Fibroblast of mammary gland (primary cell): ENCODE measurements at regions not wholly inside any gene's neighbourhood (a gene's known extent, or its start where the extent isn't known, plus 50 kb on each side); places are given as distances from the start of the nearest gene placed in this dataset.

Experiments
- DNase-seq: peaks from one replicate; pipeline ENCODE4 v3.0.0-alpha.2; 2010; ENCODE audit warnings: low read depth
- H3K4me3 ChIP-seq: 2 replicates; pipeline ENCODE4 v1.5.1; 2011; ENCODE audit warnings: low read depth, mild to moderate bottlenecking, low read length, moderate library complexity; ENCODE audit not compliant: control insufficient read depth
- TF ChIP-seq, protein P1 (sequence below): conservative IDR thresholded peaks from 2 replicates; pipeline ENCODE4 v1.5.1; 2011; ENCODE audit warnings: low read depth, low read length, inconsistent platforms; ENCODE audit not compliant: control insufficient read depth, insufficient read depth

DNA sequence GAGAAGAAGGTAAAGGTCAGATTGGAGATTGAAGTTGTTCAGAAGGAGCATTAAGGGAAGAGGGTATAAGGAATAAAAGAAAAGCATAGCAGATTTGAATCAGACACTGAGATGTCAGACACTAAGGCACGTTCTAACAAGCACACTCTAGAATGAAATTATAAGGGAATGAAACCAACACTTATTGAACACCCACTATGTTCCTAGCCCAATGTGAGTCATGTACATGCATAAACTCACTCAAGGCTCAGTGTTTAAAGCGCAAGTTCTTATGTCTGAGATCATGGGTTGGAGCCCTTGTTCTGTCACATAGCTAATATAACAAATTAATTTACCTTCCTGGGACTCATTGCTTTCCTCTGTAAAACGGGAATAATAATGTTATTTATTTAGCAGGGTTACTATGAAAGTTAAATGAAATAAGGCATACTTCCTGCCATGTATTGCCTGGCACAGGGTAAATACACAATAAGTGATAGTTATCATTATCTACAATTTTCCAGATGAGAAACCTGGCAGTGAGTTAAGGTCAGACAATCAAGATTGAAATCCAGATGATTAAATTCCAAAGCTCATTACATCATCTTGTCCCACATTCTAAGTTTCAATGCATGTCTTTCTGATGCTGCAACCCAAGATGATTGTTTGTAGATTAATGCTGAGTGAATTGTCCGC lies 68.3 kb upstream of the DACH1 start:
- H3K4me3 ChIP-seq, result no peak overlapping the region
- DNase-seq, result no peak
- TF ChIP-seq, protein P1, sequence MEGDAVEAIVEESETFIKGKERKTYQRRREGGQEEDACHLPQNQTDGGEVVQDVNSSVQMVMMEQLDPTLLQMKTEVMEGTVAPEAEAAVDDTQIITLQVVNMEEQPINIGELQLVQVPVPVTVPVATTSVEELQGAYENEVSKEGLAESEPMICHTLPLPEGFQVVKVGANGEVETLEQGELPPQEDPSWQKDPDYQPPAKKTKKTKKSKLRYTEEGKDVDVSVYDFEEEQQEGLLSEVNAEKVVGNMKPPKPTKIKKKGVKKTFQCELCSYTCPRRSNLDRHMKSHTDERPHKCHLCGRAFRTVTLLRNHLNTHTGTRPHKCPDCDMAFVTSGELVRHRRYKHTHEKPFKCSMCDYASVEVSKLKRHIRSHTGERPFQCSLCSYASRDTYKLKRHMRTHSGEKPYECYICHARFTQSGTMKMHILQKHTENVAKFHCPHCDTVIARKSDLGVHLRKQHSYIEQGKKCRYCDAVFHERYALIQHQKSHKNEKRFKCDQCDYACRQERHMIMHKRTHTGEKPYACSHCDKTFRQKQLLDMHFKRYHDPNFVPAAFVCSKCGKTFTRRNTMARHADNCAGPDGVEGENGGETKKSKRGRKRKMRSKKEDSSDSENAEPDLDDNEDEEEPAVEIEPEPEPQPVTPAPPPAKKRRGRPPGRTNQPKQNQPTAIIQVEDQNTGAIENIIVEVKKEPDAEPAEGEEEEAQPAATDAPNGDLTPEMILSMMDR, result no peak

DNA sequence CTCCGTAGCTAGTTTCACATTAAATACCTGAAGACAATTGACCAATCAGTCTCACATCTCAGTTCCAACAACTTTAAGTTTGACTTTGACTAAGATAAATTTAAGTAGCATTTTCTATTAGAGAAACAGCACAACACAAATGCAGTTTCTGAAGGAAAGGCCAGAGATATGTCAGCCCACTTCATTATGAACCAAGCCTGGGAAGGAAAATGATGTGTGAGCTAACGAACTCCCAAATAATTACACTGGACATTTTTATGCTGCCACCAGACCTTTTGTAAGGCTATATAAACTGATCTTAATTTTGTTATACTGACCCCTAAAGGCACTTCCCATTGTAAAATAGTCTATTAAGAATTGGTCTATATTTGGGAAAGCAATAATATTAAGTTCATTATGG lies 57.9 kb upstream of the DACH1 start:
- no peak for DNase-seq
- TF ChIP-seq, protein P1, result no peak
- no peak overlapping the region for H3K4me3 ChIP-seq

DNA sequence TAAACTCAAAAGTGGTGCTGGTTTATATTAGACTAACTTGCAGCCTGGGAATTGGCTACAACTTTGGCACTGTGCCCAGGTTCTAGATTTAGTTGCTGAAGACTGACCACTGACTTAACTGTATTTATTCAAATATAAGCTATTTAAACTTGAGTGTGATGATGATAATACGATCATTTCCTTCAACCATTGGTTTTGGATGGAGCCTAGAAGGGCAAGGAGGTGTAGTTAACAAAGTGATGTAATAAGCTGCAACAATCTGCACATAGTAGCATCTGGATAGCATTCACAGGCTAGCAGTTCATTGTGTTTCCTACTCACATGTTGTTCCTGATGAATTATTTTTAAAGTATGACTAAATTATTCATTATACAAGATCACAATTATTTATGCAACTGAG lies 55.2 kb upstream of the DACH1 start:
- TF ChIP-seq, protein P1, result no peak
- no peak for DNase-seq
- H3K4me3 ChIP-seq, result no peak overlapping the region
